A673 (cell line): ENCODE measurements at regions not wholly inside any gene's neighbourhood (a gene's known extent, or its start where the extent isn't known, plus 50 kb on each side); places are given as distances from the start of the nearest gene placed in this dataset.
"Not testable (repeated sequence)": the region's sequence is repeated elsewhere in the genome, so short reads cannot be mapped to it uniquely, and the experiment has no call there.

Experiments
- BruUV-seq: library from RNA; stranded (reverse); fragments of 400-500 nt; replicated peaks from 2 replicates; lab custom pipeline; 2021; lab: Mats Ljungman, UMichigan
- CTCF ChIA-PET: fragments of 300-600 bp; sonication (Branson Sonifier 250); formaldehyde crosslinking; loops from one replicate; lab custom pipeline; 2022; ENCODE audit warnings: antibody characterized with exemption; lab: Charles Lee
- POLR2A ChIA-PET: fragments of 300-600 bp; sonication (Branson Sonifier 250); formaldehyde crosslinking; loops from one replicate; lab custom pipeline; 2022; ENCODE audit warnings: antibody characterized with exemption; ENCODE audit not compliant: low non-redundant PET; lab: Charles Lee
- DNase-seq: peaks from one replicate; pipeline ENCODE4 v3.0.0-alpha.2; 2015; ENCODE audit warnings: low spot score
- H3K27ac ChIP-seq: fragments of 200-600 bp; sonication (generic); 2 replicates; pipeline ENCODE4 v1.5.1; 2016; ENCODE audit warnings: mixed run types, low read depth, mild to moderate bottlenecking, mixed read lengths, antibody characterized with exemption, low read length; ENCODE audit not compliant: poor library complexity, severe bottlenecking
- H3K27me3 ChIP-seq: fragments of 200-600 bp; sonication (generic); replicated peaks from 2 replicates; pipeline ENCODE4 v1.6.1; 2017; ENCODE audit warnings: mixed run types, low read depth, mild to moderate bottlenecking, mixed read lengths, antibody characterized with exemption, low read length; ENCODE audit not compliant: insufficient read depth, poor library complexity
- H3K36me3 ChIP-seq: fragments of 200-600 bp; sonication (generic); 2 replicates; pipeline ENCODE4 v1.6.1; 2016; ENCODE audit warnings: mixed run types, mild to moderate bottlenecking, mixed read lengths, antibody characterized with exemption, low read length; ENCODE audit not compliant: insufficient read depth, poor library complexity, severe bottlenecking
- H3K4me1 ChIP-seq: fragments of 200-600 bp; sonication (generic); 2 replicates; pipeline ENCODE4 v1.6.1; 2017; ENCODE audit warnings: mixed run types, mild to moderate bottlenecking, mixed read lengths, antibody characterized with exemption, low read length; ENCODE audit not compliant: insufficient read depth, poor library complexity, severe bottlenecking
- H3K4me3 ChIP-seq: fragments of 200-600 bp; sonication (generic); 2 replicates; pipeline ENCODE4 v1.5.1; 2016; ENCODE audit warnings: low read depth, mixed run types, mild to moderate bottlenecking, mixed read lengths, low read length; ENCODE audit not compliant: poor library complexity, severe bottlenecking
- H3K9me3 ChIP-seq: fragments of 200-600 bp; sonication (generic); 2 replicates; pipeline ENCODE4 v1.6.1; 2016; ENCODE audit warnings: mixed run types, low read depth, mild to moderate bottlenecking, mixed read lengths, antibody characterized with exemption, low read length; ENCODE audit not compliant: poor library complexity, severe bottlenecking
- CTCF ChIP-seq: fragments of 300-800, 200-600 bp; sonication (generic); conservative IDR thresholded peaks from 2 replicates; pipeline ENCODE4 v1.5.1; 2017; ENCODE audit warnings: low read depth, mild to moderate bottlenecking, antibody characterized with exemption, low read length, moderate library complexity, mixed read lengths
- EZH2 ChIP-seq: fragments of 200-600 bp; sonication (generic); IDR thresholded peaks from 2 replicates; pipeline ENCODE4 v1.6.1; 2017; ENCODE audit warnings: borderline replicate concordance, low read depth, mild to moderate bottlenecking, mixed read lengths, antibody characterized with exemption, low read length; ENCODE audit not compliant: poor library complexity, severe bottlenecking
- intact Hi-C: fragments of 100-400 bp; cut with micrococcal nuclease; formaldehyde crosslinking; loops from one replicate; pipeline ENCODE4 v1.10.0; 2022; ENCODE audit not compliant: unreplicated experiment

GRCh38 chr20:52003415-52003814 lies 188.2 kb downstream of the ZFP64 start:
- peak overlapping the region; percentile 26 for H3K4me3 ChIP-seq
- H3K4me1 ChIP-seq, result peaks cover 39% of the 10 kb centered on the region
- intact Hi-C loops, result no loop called here
- no peaks in the 10 kb centered on the region for H3K36me3 ChIP-seq
- CTCF ChIA-PET, result no interaction called here
- POLR2A ChIA-PET, result no interaction called here
- H3K9me3 ChIP-seq, result no peaks in the 10 kb centered on the region
- TF ChIP-seq CTCF, result no peak
- no peak for TF ChIP-seq EZH2
- DNase-seq, result no peak
- H3K27me3 ChIP-seq, result no peaks in the 10 kb centered on the region
- peak overlapping the region; percentile 64 for H3K27ac ChIP-seq
- BruUV-seq, result no TSS peak

- POLR2A ChIA-PET, result no interaction called here
- TF ChIP-seq CTCF (peak; percentile 40; the same call in 1 of the 2 replicates), EZH2 (no peak)
- H3K9me3 ChIP-seq, result no peaks in the 10 kb centered on the region
- no peaks in the 10 kb centered on the region for H3K27me3 ChIP-seq
- H3K36me3 ChIP-seq, result no peaks in the 10 kb centered on the region
- H3K4me3 ChIP-seq, result no peak overlapping the region
- H3K4me1 ChIP-seq, result peaks cover 39% of the 10 kb centered on the region
- CTCF ChIA-PET, result no interaction called here
- H3K27ac ChIP-seq, result peak overlapping the region; percentile 60
- intact Hi-C loops, result no loop called here
- peak; percentile 56 for DNase-seq
- no TSS peak for BruUV-seq
Observed at GRCh38 chr20:52001999-52002666, 189.4 kb downstream of the ZFP64 start.

- intact Hi-C loops, H3K4me3 ChIP-seq, H3K36me3 ChIP-seq, DNase-seq, H3K9me3 ChIP-seq, H3K27me3 ChIP-seq, H3K27ac ChIP-seq, BruUV-seq, CTCF ChIA-PET: not testable (repeated sequence)
- POLR2A ChIA-PET, result interaction anchor here (0.7 kb wide), 1 partner anchor 51 kb away, joined by 3 read pairs; no protein-coding TSS in a partner anchor
- H3K4me1 ChIP-seq, result peaks cover 14% of the 10 kb centered on the region
Observed at GRCh38 chr20:51997281-51997936, 194.2 kb downstream of the ZFP64 start.
